Prostate gland (tissue), 2 donors: ENCODE measurements at regions not wholly inside any gene's neighbourhood (a gene's known extent, or its start where the extent isn't known, plus 50 kb on each side); places are given as distances from the start of the nearest gene placed in this dataset.

ENCODE experiments used
- CTCF ChIP-seq, 4 experiments: fragments of 200-600 bp in 2 of 4; fragments of 450-650 bp in 2 of 4; sonication (generic) in 2 of 4; IDR thresholded peaks; 1 replicate in 3 of 4; 2 replicates in 1 of 4; pipeline ENCODE4 v1.5.1; 2016 to 2019; ENCODE audit warnings: antibody characterized with exemption in 4 of 4, mild to moderate bottlenecking in 2 of 4, moderate library complexity in 2 of 4
- POLR2A ChIP-seq: fragments of 450-650 bp; IDR thresholded peaks from one replicate; pipeline ENCODE4 v1.6.1; 2016; ENCODE audit warnings: antibody characterized with exemption, mild to moderate bottlenecking
- POLR2AphosphoS5 ChIP-seq: sonication (generic); formaldehyde crosslinking; IDR thresholded peaks from one replicate; pipeline ENCODE4 v1.6.1; 2017; ENCODE audit warnings: antibody characterized with exemption

DNA sequence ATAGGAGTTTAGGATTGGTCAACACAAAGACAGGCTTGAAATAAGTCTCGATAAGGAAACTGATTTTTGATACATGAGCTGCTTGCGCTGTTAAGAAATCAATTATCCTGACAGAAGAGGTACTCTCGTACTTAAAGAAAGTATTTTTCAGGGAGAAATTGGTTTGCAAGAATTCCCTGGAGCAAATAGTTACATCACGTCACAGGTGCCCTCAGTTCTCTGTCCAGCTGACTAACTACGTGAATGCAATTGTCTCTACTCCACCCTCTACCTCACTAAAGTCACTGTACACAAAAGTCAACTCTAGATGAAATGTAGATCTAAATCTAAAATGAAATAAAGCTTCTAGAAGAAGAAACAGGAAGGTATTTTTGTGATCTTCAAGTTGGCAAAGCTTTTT lies 130.6 kb upstream of the KCNJ16 start:
- TF ChIP-seq CTCF (IDR thresholded peaks at IDR 0.05) = no peak
- TF ChIP-seq POLR2AphosphoS5 = no peak
- no peak for TF ChIP-seq POLR2A
